ENCODE measurements at regions not wholly inside any gene's neighbourhood (a gene's known extent, or its start where the extent isn't known, plus 50 kb on each side); places are given as distances from the start of the nearest gene placed in this dataset.

DNA sequence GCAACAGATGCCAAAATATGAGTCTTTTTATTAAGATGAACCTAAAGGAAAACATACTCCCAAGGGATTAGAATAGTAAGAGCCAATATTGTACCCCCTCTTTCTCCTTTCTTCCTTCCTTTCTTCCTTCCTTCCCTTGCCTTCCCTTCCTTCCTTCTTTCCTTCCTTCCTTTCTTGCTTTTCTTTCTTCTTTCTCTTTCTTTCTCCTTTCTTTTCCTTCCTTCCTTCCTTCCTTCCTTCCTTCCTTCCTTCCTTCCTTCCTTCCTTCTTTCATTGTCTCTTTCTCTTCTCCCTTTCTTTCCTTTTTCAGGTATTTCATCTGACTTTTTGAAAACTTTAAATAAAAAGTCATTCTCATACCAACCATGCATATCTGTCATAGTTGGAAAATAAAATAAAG is 892.5 kb downstream of the LRFN5 start (continued):
- no peak for TF ChIP-seq YY1 (IDR thresholded peaks at IDR 0.05; ENCODE audit: low read depth)
- TF ChIP-seq, protein P1, sequence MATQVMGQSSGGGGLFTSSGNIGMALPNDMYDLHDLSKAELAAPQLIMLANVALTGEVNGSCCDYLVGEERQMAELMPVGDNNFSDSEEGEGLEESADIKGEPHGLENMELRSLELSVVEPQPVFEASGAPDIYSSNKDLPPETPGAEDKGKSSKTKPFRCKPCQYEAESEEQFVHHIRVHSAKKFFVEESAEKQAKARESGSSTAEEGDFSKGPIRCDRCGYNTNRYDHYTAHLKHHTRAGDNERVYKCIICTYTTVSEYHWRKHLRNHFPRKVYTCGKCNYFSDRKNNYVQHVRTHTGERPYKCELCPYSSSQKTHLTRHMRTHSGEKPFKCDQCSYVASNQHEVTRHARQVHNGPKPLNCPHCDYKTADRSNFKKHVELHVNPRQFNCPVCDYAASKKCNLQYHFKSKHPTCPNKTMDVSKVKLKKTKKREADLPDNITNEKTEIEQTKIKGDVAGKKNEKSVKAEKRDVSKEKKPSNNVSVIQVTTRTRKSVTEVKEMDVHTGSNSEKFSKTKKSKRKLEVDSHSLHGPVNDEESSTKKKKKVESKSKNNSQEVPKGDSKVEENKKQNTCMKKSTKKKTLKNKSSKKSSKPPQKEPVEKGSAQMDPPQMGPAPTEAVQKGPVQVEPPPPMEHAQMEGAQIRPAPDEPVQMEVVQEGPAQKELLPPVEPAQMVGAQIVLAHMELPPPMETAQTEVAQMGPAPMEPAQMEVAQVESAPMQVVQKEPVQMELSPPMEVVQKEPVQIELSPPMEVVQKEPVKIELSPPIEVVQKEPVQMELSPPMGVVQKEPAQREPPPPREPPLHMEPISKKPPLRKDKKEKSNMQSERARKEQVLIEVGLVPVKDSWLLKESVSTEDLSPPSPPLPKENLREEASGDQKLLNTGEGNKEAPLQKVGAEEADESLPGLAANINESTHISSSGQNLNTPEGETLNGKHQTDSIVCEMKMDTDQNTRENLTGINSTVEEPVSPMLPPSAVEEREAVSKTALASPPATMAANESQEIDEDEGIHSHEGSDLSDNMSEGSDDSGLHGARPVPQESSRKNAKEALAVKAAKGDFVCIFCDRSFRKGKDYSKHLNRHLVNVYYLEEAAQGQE (IDR thresholded peaks at IDR 0.05; ENCODE audit: low read depth, low read length): no peak

DNA sequence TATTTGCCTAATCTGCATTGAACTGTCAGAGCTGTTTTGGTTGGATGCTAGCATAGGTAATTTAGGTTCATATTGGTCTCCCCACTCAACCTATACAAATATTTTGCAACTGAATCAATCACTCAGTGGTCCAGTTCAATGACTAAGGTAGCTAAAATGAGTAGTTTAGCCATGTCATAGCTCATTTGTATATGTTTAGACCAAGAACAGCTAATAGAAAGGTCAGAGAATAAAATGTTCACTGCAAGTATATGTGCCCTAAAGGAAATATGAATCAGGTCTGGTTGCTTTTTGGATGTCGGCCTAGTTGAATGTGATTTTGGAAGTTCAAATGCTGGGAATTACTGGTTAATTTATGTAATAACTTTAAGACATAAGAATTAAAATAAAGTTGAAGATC is 883.9 kb downstream of the LRFN5 start:
- H3K4me3 ChIP-seq (ENCODE audit: low read depth in 2 of 2, low read length in 1 of 2): no peak overlapping the region
- no peaks in the 10 kb centered on the region for H3K4me1 ChIP-seq (ENCODE audit: control insufficient read depth in 1 of 2, insufficient read depth in 2 of 2, low read depth in 1 of 2, low read length in 1 of 2)
- no peaks in the 10 kb centered on the region for H4K20me1 ChIP-seq (ENCODE audit: insufficient read depth)
- TF ChIP-seq EP300 (IDR thresholded peaks at IDR 0.05; ENCODE audit: borderline replicate concordance in 1 of 2, low read depth in 1 of 2, low read length in 1 of 2) (no peak), SIN3A (IDR thresholded peaks at IDR 0.05; ENCODE audit: borderline replicate concordance, low read depth, low read length) (no peak), MEF2A (IDR thresholded peaks at IDR 0.05; ENCODE audit: borderline replicate concordance, low read depth) (no peak), RCOR1 (IDR thresholded peaks at IDR 0.05; ENCODE audit: low read length) (no peak), NFIC (IDR thresholded peaks at IDR 0.05; ENCODE audit: borderline replicate concordance) (no peak), MXI1 (IDR thresholded peaks at IDR 0.05; ENCODE audit: low read depth, low read length) (no peak), RAD21 (IDR thresholded peaks at IDR 0.05; ENCODE audit: low read length) (no peak)
- TF ChIP-seq, protein P2, sequence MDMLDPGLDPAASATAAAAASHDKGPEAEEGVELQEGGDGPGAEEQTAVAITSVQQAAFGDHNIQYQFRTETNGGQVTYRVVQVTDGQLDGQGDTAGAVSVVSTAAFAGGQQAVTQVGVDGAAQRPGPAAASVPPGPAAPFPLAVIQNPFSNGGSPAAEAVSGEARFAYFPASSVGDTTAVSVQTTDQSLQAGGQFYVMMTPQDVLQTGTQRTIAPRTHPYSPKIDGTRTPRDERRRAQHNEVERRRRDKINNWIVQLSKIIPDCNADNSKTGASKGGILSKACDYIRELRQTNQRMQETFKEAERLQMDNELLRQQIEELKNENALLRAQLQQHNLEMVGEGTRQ (IDR thresholded peaks at IDR 0.05; ENCODE audit: borderline replicate concordance, low read depth, low read length): no peak
- TF ChIP-seq, protein P3, sequence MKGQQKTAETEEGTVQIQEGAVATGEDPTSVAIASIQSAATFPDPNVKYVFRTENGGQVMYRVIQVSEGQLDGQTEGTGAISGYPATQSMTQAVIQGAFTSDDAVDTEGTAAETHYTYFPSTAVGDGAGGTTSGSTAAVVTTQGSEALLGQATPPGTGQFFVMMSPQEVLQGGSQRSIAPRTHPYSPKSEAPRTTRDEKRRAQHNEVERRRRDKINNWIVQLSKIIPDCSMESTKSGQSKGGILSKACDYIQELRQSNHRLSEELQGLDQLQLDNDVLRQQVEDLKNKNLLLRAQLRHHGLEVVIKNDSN (IDR thresholded peaks at IDR 0.05; ENCODE audit: borderline replicate concordance, low read depth): no peak
- TF ChIP-seq, protein P4, sequence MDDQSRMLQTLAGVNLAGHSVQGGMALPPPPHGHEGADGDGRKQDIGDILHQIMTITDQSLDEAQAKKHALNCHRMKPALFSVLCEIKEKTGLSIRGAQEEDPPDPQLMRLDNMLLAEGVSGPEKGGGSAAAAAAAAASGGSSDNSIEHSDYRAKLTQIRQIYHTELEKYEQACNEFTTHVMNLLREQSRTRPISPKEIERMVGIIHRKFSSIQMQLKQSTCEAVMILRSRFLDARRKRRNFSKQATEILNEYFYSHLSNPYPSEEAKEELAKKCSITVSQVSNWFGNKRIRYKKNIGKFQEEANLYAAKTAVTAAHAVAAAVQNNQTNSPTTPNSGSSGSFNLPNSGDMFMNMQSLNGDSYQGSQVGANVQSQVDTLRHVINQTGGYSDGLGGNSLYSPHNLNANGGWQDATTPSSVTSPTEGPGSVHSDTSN (IDR thresholded peaks at IDR 0.05): no peak
- CTCF ChIA-PET: no interaction called here
- no peak overlapping the region for H3K27ac ChIP-seq (ENCODE audit: low read depth in 2 of 2, low read length in 1 of 2)
- no peaks in the 10 kb centered on the region for H3K9me3 ChIP-seq
- no peak overlapping the region for H3K9ac ChIP-seq
- H2AFZ ChIP-seq (ENCODE audit: low read depth): no peak overlapping the region
- no peaks in the 10 kb centered on the region for H3F3A ChIP-seq (replicated peaks; ENCODE audit: insufficient read depth)
- no peaks in the 10 kb centered on the region for H3K79me2 ChIP-seq (ENCODE audit: insufficient read depth)
- H3K4me2 ChIP-seq: no peak overlapping the region
- DNase-seq: no peak
- WGBS (ENCODE audit: low lambda C conversion rate): 4% methylated on average over 1 of the region's 1 CpG
- H3K36me3 ChIP-seq (replicated peaks in 1 of 2; ENCODE audit: control insufficient read depth in 1 of 2, insufficient read depth in 2 of 2, low read length in 1 of 2): no peaks in the 10 kb centered on the region
- no peaks in the 10 kb centered on the region for H3K9me2 ChIP-seq
- POLR2A ChIA-PET: no interaction called here
- no peaks in the 10 kb centered on the region for H3K27me3 ChIP-seq (ENCODE audit: insufficient read depth)

All from SK-N-SH (cell line).